Nucleus accumbens (tissue), 56 donors: ENCODE measurements at regions not wholly inside any gene's neighbourhood (a gene's known extent, or its start where the extent isn't known, plus 50 kb on each side); places are given as distances from the start of the nearest gene placed in this dataset.

Experiments
- DNase-seq, 56 donors: peaks; one replicate each; lab custom pipeline; 2025; lab: John Stamatoyannopoulos, UW

- no peak for DNase-seq
Observed at GRCh38 chr13:73212482-73212881, 153.7 kb downstream of the KLF5 start.

GRCh38 chr13:73210218-73210883, 151.5 kb downstream of the KLF5 start:
- DNase-seq = no peak

GRCh38 chr13:73204952-73205351, 146.1 kb downstream of the KLF5 start:
- DNase-seq = no peak

- DNase-seq = no peak
Observed at GRCh38 chr13:73201626-73202025, 142.8 kb downstream of the KLF5 start.

GRCh38 chr13:73198991-73199411, 140.2 kb downstream of the KLF5 start:
- DNase-seq = no peak

- DNase-seq = no peak
Observed at GRCh38 chr13:73195091-73195490, 136.3 kb downstream of the KLF5 start.

- DNase-seq = no peak
Observed at GRCh38 chr13:73194310-73194709, 135.5 kb downstream of the KLF5 start.

GRCh38 chr13:73193554-73193953, 134.7 kb downstream of the KLF5 start:
- DNase-seq = no peak

- no peak for DNase-seq
Observed at GRCh38 chr13:73190477-73190876, 131.7 kb downstream of the KLF5 start.

- DNase-seq = no peak
Observed at GRCh38 chr13:73189776-73190175, 131.0 kb downstream of the KLF5 start.

- no peak for DNase-seq
Observed at GRCh38 chr13:73189362-73189761, 130.6 kb downstream of the KLF5 start.

GRCh38 chr13:73187106-73187505, 128.3 kb downstream of the KLF5 start:
- no peak for DNase-seq

- DNase-seq = no peak
Observed at GRCh38 chr13:73179650-73180274, 121.0 kb downstream of the KLF5 start.

- DNase-seq = no peak
Observed at GRCh38 chr13:73177916-73178565, 119.2 kb downstream of the KLF5 start.

- no peak for DNase-seq
Observed at GRCh38 chr13:73177017-73177416, 118.2 kb downstream of the KLF5 start.

GRCh38 chr13:73174521-73175010, 115.8 kb downstream of the KLF5 start:
- DNase-seq = no peak

- no peak for DNase-seq
Observed at GRCh38 chr13:73173279-73173811, 114.5 kb downstream of the KLF5 start.

GRCh38 chr13:73171926-73172325, 113.1 kb downstream of the KLF5 start:
- peak in 1 of 56 donors; percentile 7 for DNase-seq

GRCh38 chr13:73171271-73171682, 112.5 kb downstream of the KLF5 start:
- DNase-seq = no peak

- DNase-seq = no peak
Observed at GRCh38 chr13:73169971-73170370, 111.2 kb downstream of the KLF5 start.

- no peak for DNase-seq
Observed at GRCh38 chr13:73168953-73169401, 110.2 kb downstream of the KLF5 start.
